GM12892 (cell line): ENCODE measurements at regions not wholly inside any gene's neighbourhood (a gene's known extent, or its start where the extent isn't known, plus 50 kb on each side); places are given as distances from the start of the nearest gene placed in this dataset.

Experiments
- POLR2A ChIP-seq: IDR thresholded peaks from 2 replicates; pipeline ENCODE4 v1.6.1; 2011; ENCODE audit warnings: low read depth, low read length, control low read depth
- POLR2AphosphoS5 ChIP-seq: IDR thresholded peaks from 2 replicates; pipeline ENCODE4 v1.6.1; 2011; ENCODE audit warnings: low read depth, low read length, control low read depth
- TAF1 ChIP-seq: IDR thresholded peaks from 2 replicates; pipeline ENCODE4 v1.6.1; 2011; ENCODE audit warnings: low read depth, mild to moderate bottlenecking, control low read depth, low read length, borderline replicate concordance

- TF ChIP-seq POLR2A, result no peak
- TF ChIP-seq POLR2AphosphoS5, result no peak
- TF ChIP-seq TAF1, result no peak
Measured at GRCh38 chr6:14596410-14596809, 478.8 kb downstream of the CD83 start.
